ENCODE measurements at regions not wholly inside any gene's neighbourhood (a gene's known extent, or its start where the extent isn't known, plus 50 kb on each side); places are given as distances from the start of the nearest gene placed in this dataset.

GRCh38 chr6:26183581-26184366 is 96.5 kb downstream of the HFE start:
- peak overlapping the region; percentile 52 for H3K4me3 Mint-ChIP-seq (ENCODE audit: unreplicated experiment)
- intact Hi-C loops (cut with micrococcal nuclease; ENCODE audit: unreplicated experiment) = no loop called here
- peaks cover 3% of the 10 kb centered on the region; the same call in 1 of the 2 replicates for H3K4me1 ChIP-seq
- no peak for TF ChIP-seq CTCF (IDR thresholded peaks at IDR 0.05; ENCODE audit: insufficient read depth in 1 of 2, low read depth in 1 of 2, low read length in 1 of 2, severe bottlenecking in 1 of 2, unreplicated experiment in 1 of 2)
- H3K27me3 ChIP-seq (replicated peaks; ENCODE audit: control insufficient read depth, insufficient read depth, low read length) = no peaks in the 10 kb centered on the region
- H3K36me3 Mint-ChIP-seq (ENCODE audit: insufficient read depth, unreplicated experiment) = peaks cover 35% of the 10 kb centered on the region
- H3K4me3 ChIP-seq (ENCODE audit: low read depth, low read length) = peak overlapping the region; percentile 41
- POLR2A ChIA-PET = interaction anchor here (0.5 to 3.5 kb wide), 17 partner anchors 10 to 1684 kb away, joined by 3 to 46 read pairs (median 5); a partner anchor contains a TSS
- no peaks in the 10 kb centered on the region for H3K36me3 ChIP-seq (ENCODE audit: control insufficient read depth, insufficient read depth, low read length)
- H3K9me3 Mint-ChIP-seq (ENCODE audit: unreplicated experiment) = no peaks in the 10 kb centered on the region
- CTCF ChIA-PET = interaction anchor here (0.8 kb wide), 1 partner anchor 10 kb away, joined by 3 read pairs; no protein-coding TSS in a partner anchor
- no peaks in the 10 kb centered on the region for H3K27me3 Mint-ChIP-seq (ENCODE audit: insufficient read depth, unreplicated experiment)
- H3K27ac Mint-ChIP-seq (ENCODE audit: unreplicated experiment) = peak overlapping the region; percentile 88
- H3K9me3 ChIP-seq = no peaks in the 10 kb centered on the region
- H3K4me1 Mint-ChIP-seq (ENCODE audit: low read depth, unreplicated experiment) = peaks cover 25% of the 10 kb centered on the region
- peak; percentile 61 to 63 for DNase-seq
- TSS peak; percentile 100 for BruUV-seq (replicated peaks)

DNA sequence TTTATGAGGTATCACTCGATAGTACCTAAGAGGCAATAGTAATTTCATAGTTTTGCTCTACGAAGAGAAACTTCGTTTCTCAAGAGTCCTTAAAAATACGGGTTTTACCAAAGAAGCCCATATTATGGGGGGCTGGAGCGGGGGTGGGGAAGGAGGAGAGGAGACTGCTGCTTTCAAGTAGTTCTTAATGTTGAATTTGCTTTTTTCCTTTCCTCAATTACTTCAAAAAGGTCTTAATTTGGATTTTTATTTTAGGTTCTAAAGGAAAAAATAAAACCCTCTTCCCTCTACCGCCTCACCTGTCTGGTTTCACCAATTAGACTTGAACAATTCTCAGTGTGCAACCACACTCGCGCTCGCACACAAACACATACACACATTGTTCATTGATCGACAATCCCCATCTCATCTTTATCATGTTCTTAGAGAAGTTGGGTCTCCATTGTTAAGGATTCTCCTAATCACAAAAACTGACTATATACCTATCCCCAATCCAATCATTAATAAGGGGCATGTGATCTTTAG is 97.2 kb downstream of the HFE start:
- ChIA-PET POLR2A (interaction anchor here (0.6 to 3.5 kb wide), 8 partner anchors 12 to 1623 kb away, joined by 3 to 46 read pairs (median 12); a partner anchor contains a TSS), CTCF (no interaction called here)
- H3K27ac Mint-ChIP-seq (ENCODE audit: unreplicated experiment) = peak overlapping the region; percentile 88
- no peaks in the 10 kb centered on the region for H3K9me3 Mint-ChIP-seq (ENCODE audit: unreplicated experiment)
- peak overlapping the region; percentile 52 for H3K4me3 Mint-ChIP-seq (ENCODE audit: unreplicated experiment)
- TF ChIP-seq CTCF (IDR thresholded peaks at IDR 0.05; ENCODE audit: insufficient read depth in 1 of 2, low read depth in 1 of 2, low read length in 1 of 2, severe bottlenecking in 1 of 2, unreplicated experiment in 1 of 2) = no peak
- Histone ChIP-seq H3K9me3 (no peaks in the 10 kb centered on the region), H3K27me3 (replicated peaks; ENCODE audit: control insufficient read depth, insufficient read depth, low read length) (no peaks in the 10 kb centered on the region), H3K36me3 (ENCODE audit: control insufficient read depth, insufficient read depth, low read length) (no peaks in the 10 kb centered on the region), H3K4me3 (ENCODE audit: low read depth, low read length) (peak overlapping the region; percentile 41), H3K4me1 (peaks cover 5% of the 10 kb centered on the region)
- H3K4me1 Mint-ChIP-seq (ENCODE audit: low read depth, unreplicated experiment) = peaks cover 25% of the 10 kb centered on the region
- DNase-seq = no peak
- no TSS peak for BruUV-seq (replicated peaks)
- H3K27me3 Mint-ChIP-seq (ENCODE audit: insufficient read depth, unreplicated experiment) = no peaks in the 10 kb centered on the region
- intact Hi-C loops (cut with micrococcal nuclease; ENCODE audit: unreplicated experiment) = no loop called here
- peaks cover 40% of the 10 kb centered on the region for H3K36me3 Mint-ChIP-seq (ENCODE audit: insufficient read depth, unreplicated experiment)

GRCh38 chr6:26185004-26185403 is 97.8 kb downstream of the HFE start:
- no peaks in the 10 kb centered on the region for H3K9me3 Mint-ChIP-seq (ENCODE audit: unreplicated experiment)
- H3K4me1 Mint-ChIP-seq (ENCODE audit: low read depth, unreplicated experiment) = peaks cover 25% of the 10 kb centered on the region
- CTCF ChIA-PET = no interaction called here
- POLR2A ChIA-PET = interaction anchor here (3.5 kb wide), 1 partner anchor 13 kb away, joined by 46 read pairs; a partner anchor contains a TSS
- no peak for DNase-seq
- intact Hi-C loops (cut with micrococcal nuclease; ENCODE audit: unreplicated experiment) = no loop called here
- H3K27me3 Mint-ChIP-seq (ENCODE audit: insufficient read depth, unreplicated experiment) = no peaks in the 10 kb centered on the region
- Histone ChIP-seq H3K9me3 (no peaks in the 10 kb centered on the region), H3K4me3 (ENCODE audit: low read depth, low read length) (peak overlapping the region; percentile 3; the same call in 1 of the 2 replicates), H3K36me3 (ENCODE audit: control insufficient read depth, insufficient read depth, low read length) (no peaks in the 10 kb centered on the region), H3K4me1 (peaks cover 10% of the 10 kb centered on the region), H3K27me3 (replicated peaks; ENCODE audit: control insufficient read depth, insufficient read depth, low read length) (no peaks in the 10 kb centered on the region)
- TF ChIP-seq CTCF (IDR thresholded peaks at IDR 0.05; ENCODE audit: insufficient read depth in 1 of 2, low read depth in 1 of 2, low read length in 1 of 2, severe bottlenecking in 1 of 2, unreplicated experiment in 1 of 2) = no peak
- H3K4me3 Mint-ChIP-seq (ENCODE audit: unreplicated experiment) = peak overlapping the region; percentile 52
- peak overlapping the region; percentile 88 for H3K27ac Mint-ChIP-seq (ENCODE audit: unreplicated experiment)
- BruUV-seq (replicated peaks) = no TSS peak
- peaks cover 39% of the 10 kb centered on the region for H3K36me3 Mint-ChIP-seq (ENCODE audit: insufficient read depth, unreplicated experiment)

All from Caco-2 (cell line).